ENCODE measurements at regions not wholly inside any gene's neighbourhood (a gene's known extent, or its start where the extent isn't known, plus 50 kb on each side); places are given as distances from the start of the nearest gene placed in this dataset.
"Not testable (repeated sequence)": the region's sequence is repeated elsewhere in the genome, so short reads cannot be mapped to it uniquely, and the experiment has no call there.

DNA sequence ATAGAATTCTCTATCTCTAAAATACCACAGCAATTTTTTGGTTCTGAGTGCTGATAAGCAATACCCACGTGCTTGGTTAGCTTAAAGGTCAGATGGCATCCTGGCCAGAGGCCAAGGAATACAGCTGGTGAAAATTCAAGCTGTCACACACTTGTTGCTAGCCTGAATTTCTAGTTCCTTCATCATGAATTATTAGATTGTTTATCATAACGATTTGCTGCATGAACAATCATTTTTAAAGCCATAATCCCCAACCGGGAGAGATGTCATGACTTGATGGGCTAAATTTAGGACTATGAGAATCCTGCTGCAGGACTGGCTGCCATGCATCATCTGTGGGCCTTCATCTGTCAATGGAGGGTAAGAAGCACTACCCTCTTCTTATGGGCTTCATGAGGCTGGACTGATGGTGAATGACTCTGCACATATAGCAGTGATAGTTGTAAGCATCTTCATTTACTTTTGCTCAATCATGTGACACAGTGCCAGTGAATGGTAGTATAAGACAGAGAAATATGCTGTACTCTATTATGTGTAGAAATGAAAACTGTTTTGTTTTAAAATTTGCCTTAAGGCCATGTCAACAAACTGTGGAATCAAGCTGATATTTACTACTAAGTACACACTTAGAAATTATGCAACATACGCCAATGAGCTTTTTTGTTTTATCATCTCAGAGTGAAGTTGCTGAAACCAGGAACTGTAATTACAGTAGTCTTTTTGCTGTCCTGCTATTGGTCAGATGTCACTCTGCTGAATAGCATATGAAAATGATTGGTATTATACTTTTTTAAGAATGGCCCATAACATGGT lies 80.5 kb upstream of the RALGPS2 start:
- no peak for DNase-seq

DNA sequence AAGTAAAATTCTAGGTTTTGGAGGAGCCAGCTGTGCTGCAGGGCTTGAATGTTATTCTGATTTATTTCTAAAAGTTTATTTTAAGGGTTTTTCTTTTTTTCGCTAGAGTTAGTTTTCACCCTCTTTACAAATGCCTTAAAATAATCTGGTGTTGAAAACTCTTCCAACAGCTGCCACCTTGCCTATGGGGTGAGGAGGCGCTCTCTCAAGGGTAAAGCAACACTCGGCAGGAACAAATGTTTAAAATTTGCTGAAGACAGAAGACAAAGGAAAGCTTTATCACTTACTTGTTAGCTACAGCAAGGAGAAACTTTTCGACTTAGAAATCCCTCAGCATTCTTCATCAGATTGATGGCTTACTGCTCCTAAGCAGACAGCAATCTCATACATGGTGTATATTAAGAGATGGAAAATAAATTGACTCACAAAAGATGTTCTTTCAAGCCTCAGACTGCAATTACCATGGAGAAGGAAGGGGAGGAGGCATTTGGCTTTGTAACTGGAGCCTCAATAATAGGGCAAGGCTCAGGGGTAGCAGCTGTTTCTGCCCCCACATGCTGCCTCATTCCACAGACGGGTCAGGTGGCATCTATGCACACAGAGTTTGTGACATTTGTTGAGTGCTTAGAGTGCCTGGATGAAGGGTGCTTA lies 79.8 kb upstream of the RALGPS2 start:
- no peak for DNase-seq

DNA sequence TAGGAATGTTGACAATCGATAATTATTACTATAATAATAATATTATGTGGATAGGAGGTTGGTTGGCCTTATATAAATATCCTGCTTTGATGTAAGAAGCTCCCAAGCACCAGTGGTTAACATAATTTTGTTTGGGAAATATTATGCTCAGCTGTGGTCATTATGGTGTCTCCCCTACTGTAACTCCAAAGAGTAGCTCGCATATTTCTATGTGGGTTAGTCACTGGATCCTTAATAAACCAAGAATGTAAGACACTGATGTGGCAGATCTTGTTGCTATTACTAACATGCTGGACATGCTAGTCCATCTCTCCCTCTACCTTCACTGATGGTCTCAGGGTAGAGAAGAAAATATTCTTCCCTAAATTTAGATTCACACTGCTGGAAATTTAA lies 79.2 kb upstream of the RALGPS2 start:
- DNase-seq = no peak

DNA sequence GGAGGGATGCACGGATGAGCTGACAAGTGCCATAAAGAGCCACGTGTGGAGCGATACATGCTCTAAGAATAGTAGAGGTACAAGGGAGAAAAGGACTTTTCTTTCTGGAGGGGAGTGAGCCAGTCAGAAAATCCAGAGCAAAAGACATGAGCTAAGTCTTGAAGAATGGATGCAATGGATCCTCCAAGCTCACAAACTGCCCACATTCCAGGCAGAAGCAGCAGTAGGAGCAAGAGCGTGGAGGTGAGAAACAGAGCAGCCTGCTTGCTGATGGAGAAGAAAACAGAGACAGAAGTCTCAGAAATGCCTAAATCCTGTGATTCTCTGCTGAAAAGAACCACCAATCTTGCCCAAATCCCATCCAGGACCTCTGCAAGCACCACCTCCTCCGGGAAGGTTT lies 78.2 kb upstream of the RALGPS2 start:
- DNase-seq = no peak

DNA sequence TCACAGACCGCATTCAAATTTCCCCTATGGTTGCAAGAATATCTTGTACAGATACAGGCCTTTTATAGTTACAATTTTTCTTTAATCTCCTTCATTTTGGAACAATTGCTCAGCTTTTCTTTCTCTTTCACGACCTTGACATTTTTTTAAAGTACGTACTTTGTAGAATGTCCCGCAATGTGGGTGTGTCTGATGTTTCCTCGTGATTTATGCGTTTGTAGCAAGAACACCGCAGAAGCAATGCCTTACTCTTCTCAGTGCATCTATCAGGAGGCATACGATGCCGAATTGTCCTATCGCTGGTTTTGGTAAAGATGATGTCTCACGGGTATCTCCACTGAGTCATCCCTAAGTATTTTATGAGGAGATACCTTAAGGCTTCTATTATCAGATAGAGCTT lies 76.9 kb upstream of the RALGPS2 start:
- no peak for DNase-seq

DNA sequence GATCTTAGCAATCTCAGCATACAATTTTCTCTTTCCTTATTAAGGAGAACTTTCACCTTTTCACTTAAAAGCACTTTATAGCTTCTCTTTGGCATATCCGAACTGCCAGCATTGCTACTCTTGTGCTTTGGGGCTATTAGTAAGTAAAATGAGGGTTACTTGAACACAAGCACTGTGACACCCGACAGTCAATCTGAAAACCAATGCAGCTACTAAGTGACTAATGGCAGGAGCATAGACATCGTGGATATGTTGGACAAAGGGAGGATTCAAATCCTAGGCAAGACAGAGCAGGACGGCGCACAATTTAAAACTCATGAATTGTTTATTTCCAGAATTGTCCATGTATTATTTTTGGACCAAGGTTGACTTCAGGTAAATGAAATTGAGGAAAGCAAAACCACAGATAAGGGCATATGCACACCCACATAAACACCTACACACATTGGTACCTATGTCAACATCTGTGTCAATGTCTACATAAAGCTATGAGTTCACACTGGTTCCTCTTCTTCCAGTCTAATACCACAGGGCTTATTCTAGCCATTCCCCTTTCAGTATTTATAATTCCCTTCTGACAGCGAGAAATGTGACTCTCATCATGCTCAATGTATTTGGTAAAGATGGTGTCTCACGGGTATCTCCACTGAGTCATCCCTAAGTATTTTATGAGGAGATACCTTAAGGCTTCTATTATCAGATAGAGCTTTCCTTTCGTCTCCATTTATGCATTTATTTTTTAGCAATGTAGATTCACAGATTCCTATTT lies 75.3 kb upstream of the RALGPS2 start:
- DNase-seq = no peak

DNA sequence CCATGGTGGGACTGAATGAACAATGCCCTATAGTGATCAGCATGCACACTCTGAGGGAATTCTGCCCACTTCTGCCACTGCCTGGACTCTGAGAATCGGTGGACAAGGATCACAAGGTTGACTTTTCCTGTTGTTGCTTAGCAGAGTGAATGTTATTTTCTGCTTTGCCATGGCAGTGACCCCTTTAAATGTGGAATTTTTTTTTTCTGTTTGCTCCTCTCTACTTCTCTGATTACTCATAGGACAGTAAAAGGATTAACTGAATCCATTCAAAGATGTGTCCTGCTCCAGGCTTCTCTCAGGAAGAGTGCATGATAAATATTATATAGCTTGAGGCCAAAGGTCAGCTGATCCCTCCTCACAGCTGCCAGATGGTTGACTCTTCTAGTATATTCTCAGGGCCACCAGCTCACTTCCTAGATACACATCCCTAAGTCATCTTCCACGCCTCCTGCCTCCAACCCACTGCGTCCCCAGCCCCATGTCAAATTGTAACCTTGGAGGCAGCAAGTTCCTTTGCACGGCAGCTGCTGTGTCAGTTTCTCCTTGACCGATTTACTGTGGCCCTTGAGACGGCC lies 74.0 kb upstream of the RALGPS2 start:
- no peak for DNase-seq

DNA sequence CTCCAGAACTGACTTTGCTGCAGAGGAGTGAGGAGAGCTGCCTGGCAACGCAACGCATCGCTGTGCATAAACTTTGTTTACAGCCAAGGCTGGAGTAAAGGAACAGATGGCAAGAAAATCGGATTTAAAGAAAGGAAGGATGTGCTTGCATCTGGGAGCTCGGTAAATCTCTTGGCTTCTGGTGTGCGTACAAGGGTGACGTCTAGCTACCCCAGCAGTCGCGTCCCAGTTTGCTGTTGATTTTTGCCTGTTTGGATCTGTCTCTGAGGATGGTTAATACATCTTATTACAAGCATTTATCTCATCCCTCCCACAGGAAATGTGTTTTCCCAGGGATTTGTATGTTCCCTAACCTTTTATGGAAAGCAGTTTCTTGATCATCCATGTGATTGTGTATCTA lies 73.3 kb upstream of the RALGPS2 start:
- DNase-seq = no peak

DNA sequence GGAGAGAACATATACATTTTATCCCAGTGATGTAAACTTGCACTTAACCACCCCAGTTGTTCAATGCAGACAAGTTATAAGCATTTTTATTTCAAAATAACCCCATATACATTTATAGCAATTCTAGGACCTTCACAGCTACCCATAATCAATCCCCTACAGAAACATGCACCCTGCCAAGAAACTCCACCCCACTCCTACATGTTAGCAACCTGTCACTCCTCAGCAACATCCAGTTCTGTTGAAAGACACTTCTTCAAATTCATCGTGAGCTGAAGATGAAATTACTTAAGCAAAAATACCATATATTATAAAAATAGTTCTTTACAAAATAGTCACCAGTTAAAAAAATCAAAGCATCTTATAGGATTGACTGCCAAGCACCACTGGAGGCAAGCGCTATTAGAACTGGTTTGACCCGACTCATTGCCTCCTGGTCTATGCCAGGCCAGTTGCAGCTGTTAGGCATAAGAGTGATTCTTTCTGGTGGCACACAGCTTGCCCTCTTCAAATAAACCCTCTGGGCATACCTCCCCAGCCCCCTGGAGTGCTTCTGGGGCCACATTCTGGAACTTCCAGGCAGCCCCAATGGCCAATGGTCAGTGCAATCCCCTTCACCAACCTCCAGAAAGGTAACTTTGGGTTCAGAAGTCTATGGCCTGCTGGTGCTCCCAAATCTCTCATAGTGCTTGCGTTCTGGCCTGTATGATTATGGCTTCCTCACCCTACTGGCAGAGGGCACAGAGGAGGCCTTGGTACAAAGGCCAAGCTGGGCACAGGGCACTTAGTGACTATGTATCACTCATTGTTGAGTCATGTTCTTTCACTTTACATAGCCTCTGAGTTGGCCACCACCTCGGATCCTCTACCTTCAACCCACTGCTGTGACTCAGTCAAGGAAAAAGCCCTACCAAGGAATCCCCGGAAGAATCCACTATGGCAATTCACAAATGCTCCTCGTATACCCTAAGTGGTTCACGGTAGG lies 72.2 kb upstream of the RALGPS2 start:
- DNase-seq = no peak

DNA sequence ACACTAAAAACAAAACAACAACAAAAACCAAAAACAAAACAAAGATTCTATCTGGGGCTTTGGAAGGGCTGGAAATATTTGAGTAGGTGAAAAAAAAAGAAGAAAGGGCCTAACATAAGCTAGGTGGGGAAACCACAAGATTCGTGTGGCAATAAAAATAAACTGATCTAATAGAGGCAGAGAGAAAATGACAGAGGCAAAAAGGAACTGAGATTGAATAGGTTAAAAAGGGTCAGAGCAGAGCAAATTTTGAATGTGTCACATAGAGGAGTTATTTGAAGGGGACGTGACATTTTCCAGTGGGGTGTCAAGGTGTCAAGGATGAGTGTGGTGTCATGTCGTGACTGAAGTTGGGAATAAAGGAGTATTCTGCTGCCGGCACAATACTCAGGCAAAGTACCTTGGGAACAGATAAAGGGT lies 65.2 kb upstream of the RALGPS2 start:
- no peak for DNase-seq

DNA sequence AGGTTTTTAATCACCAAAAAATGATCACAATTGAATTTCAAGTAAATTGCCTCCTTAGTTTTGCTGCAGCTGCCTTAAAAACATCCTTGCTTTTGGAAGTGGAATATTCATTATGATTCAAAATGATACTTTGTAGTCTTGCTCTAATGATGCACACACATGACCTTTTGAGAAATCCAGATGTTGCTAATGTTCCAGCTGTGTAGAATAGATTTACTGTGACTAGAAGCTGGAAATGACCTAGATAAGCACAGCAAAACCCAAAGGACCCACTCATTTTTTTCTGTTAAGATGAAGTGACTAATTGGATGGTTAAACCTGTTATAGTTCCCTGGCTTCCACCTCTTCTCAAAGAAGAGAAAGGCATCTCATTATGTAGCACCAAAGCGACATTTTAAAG lies 64.6 kb upstream of the RALGPS2 start:
- DNase-seq = no peak

DNA sequence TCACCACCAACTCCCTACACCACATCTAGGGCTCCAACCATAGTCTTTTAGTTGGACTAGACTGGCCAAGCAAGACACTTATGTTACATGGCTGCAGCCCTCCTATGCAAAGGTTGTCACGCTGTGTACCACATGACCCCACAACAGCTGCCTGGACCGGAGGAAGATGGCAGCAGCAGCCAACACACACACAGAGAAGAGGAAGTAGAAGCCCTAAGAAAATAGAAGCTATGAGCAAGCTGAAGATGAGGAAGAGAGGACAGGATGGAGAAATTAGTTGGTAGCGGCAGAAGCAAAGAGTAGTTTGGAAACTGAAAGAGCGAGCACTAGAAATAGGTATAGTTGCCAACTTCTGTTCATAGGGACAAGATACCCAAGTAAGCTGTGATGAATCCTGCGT lies 60.8 kb upstream of the RALGPS2 start:
- DNase-seq = no peak

DNA sequence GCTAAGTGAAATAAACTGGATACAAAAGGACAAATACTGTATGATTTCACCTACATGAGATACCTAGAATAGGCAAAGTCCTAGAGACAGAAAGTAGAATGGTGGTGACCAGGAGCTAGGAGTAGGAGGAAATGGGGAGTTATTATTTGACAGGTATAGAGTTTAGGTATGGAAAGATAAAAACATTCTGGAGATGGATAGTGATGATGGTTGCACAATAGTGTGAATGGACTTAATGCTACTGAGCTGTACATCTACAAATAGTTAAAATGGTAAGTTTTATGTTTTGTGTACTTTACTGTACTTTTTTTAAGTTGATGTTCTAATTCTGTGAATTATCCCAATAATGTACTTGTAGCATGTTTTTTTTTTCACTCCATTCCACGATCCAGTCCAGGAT lies 59.5 kb upstream of the RALGPS2 start:
- DNase-seq = no peak

DNA sequence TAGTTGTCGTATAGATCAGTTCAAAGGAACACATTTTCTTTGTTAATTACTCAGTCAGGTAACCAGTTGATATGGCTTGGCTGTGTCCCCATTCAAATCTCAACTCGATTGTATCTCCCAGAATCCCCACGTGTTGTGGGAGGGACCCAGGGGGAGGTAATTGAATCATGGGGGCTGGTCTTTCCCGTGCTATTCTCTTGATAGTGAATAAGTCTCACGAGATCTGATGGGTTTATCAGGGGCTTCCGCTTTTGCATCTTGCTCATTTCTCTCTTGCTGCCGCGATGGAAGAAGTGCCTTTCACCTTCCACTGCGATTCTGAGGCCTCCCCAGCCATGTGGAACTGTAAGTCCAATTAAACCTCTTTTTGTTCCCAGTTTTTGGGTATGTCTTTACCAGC lies 58.2 kb upstream of the RALGPS2 start:
- not testable (repeated sequence) for DNase-seq

DNA sequence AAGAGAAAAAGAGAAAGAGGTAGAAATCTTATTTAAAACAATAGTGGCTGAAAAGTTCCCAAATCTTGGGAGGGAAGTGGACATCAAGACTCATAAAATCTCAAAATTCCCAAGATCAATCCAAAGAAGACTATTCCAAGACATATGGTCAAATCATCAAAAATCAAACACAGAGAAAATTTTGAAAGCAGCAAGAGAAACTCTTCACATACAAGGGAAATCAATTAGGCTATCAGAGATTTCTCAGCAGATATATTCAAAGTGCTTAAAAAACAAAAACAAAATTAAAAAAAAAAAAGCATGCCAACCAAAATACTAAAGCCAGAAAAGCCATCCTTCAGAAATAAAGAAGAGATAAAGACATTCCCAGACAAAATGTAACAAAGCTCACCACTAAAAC lies 52.6 kb upstream of the RALGPS2 start:
- no peak for DNase-seq

DNA sequence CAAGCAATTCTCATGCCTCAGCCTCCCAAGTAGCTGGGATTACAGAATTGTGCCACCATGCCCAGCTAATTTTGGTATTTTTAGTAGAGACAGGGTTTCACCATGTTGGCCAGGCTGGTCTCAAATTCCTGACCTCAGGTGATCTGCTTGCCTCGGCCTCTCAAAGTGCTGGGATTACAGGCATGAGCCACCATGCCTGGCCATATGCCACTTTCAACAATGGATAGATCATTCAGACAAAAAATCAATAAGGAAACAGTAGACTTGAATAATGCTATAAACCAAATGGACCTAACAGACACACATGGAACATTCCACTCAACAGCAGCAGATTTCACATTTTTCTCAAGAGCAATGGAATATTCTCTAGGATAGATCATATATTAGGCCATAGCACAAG lies 50.5 kb upstream of the RALGPS2 start:
- not testable (repeated sequence) for DNase-seq

Measured in activated CD4-positive, alpha-beta T cell treated with anti-CD3 and anti-CD28 coated beads, Interleukin-2, Interleukin-6, amounts not matched to agents 100 ng/mL and 50 ng/mL, durations not matched to agents 16 hours and 8 hours (primary cell).